HG02623 (cell line): ENCODE measurements at regions not wholly inside any gene's neighbourhood (a gene's known extent, or its start where the extent isn't known, plus 50 kb on each side); places are given as distances from the start of the nearest gene placed in this dataset.
"Not testable (repeated sequence)": the region's sequence is repeated elsewhere in the genome, so short reads cannot be mapped to it uniquely, and the experiment has no call there.

Experiments
- ATAC-seq: cut with Tn5 transposase; IDR thresholded peaks from one replicate; pipeline ENCODE4 v1.9.1; 2021; ENCODE audit warnings: moderate library complexity; ENCODE audit not compliant: unreplicated experiment

GRCh38 chr14:56351861-56352260 is 227.7 kb upstream of the TMEM260 start:
- ATAC-seq, result no peak

- ATAC-seq, result no peak
Measured at GRCh38 chr14:56352999-56353398, 226.6 kb upstream of the TMEM260 start.

- ATAC-seq, result no peak
Measured at GRCh38 chr14:56357428-56357827, 222.2 kb upstream of the TMEM260 start.

GRCh38 chr14:56358275-56358674 is 221.3 kb upstream of the TMEM260 start:
- no peak for ATAC-seq

GRCh38 chr14:56358851-56359614 is 220.6 kb upstream of the TMEM260 start:
- ATAC-seq, result no peak

GRCh38 chr14:56365663-56366062 is 213.9 kb upstream of the TMEM260 start:
- ATAC-seq, result not testable (repeated sequence)

- no peak for ATAC-seq
Measured at GRCh38 chr14:56367416-56367815, 212.2 kb upstream of the TMEM260 start.

GRCh38 chr14:56371737-56372136 is 207.9 kb upstream of the TMEM260 start:
- ATAC-seq, result no peak

GRCh38 chr14:56374421-56374820 is 205.2 kb upstream of the TMEM260 start:
- ATAC-seq, result no peak

- no peak for ATAC-seq
Measured at GRCh38 chr14:56378046-56378445, 201.6 kb upstream of the TMEM260 start.

GRCh38 chr14:56378475-56378877 is 201.1 kb upstream of the TMEM260 start:
- ATAC-seq, result no peak

GRCh38 chr14:56379956-56380355 is 199.6 kb upstream of the TMEM260 start:
- ATAC-seq, result no peak

- ATAC-seq, result no peak
Measured at GRCh38 chr14:56386024-56386423, 193.6 kb upstream of the TMEM260 start.

GRCh38 chr14:56390859-56391258 is 188.7 kb upstream of the TMEM260 start:
- no peak for ATAC-seq

- no peak for ATAC-seq
Measured at GRCh38 chr14:56394826-56395530, 184.6 kb upstream of the TMEM260 start.

GRCh38 chr14:56400109-56400825 is 179.3 kb upstream of the TMEM260 start:
- no peak for ATAC-seq

- ATAC-seq, result no peak
Measured at GRCh38 chr14:56412468-56413434, 166.8 kb upstream of the TMEM260 start.

- no peak for ATAC-seq
Measured at GRCh38 chr14:56413721-56414120, 165.9 kb upstream of the TMEM260 start.

- no peak for ATAC-seq
Measured at GRCh38 chr14:56414236-56414635, 165.4 kb upstream of the TMEM260 start.

GRCh38 chr14:56416213-56416612 is 163.4 kb upstream of the TMEM260 start:
- no peak for ATAC-seq

GRCh38 chr14:56417173-56417572 is 162.4 kb upstream of the TMEM260 start:
- ATAC-seq, result no peak
